ENCODE measurements at regions not wholly inside any gene's neighbourhood (a gene's known extent, or its start where the extent isn't known, plus 50 kb on each side); places are given as distances from the start of the nearest gene placed in this dataset.

DNA sequence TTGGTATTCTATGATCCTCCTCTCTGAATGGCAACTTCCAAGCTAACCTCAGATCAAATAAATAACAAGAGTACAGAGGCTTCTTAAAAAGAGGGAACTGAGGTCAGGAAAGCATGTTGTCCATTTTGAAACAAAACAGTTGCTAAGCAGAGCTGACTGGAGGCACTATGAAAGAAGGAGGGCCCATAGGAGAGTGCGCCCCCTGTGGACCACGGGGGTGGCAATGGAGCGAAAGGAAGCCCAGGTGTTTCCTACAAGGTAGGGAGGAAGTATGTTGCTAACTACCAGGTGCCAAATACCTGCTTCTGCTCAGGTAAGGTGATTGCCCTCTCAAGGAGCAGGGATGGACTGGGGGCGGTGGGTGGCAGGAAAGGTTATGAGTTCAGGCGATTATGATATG is 101.8 kb upstream of the MAST4 start:
- no peak for DNase-seq

DNA sequence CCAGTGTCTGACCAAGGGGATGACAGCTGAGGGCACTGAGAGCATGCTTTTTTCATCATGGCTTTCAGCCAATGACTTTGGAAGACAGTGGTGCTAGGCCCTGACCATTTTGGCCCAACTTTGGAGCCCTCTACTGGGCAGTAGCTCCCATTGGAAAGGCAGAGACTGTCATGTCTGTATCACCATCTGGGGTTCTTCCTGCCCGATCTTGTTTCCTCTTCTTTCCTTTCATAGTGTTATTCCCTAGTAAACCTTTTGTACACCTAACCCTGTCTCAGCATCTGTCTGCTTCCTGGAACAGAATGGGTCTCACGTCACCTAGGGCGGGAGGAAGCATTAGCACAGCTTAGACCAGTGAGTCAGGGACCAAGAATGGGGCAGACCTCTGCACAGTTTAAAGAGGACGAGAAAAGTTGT is 97.4 kb upstream of the MAST4 start:
- no peak for DNase-seq

DNA sequence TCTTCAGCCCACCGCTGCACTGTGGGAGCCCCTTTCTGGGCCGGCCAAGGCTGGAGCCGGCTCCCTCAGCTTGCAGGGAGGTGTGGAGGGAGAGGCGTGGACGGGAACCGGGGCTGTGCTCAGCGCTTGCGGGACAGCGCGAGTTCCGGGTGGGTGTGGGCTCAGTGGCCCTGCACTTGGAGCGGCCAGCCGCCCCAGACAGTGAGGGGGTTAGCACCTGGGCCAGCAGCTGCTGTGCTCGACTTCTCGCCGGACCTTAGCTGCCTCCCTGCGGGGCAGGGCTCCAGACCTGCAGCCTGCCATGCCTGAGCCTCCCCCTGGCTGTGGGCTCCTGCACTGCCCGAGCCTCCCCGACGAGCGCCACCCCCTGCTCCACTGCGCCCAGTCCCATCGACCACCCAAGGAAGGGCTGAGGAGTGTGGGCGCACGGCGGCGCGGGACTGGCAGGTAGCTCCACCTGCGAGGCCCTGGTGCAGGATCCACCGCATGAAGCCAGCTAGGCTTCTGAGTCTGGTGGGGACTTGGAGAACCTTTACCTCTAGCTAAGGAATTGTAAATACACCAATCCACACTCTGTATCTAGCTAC is 92.9 kb upstream of the MAST4 start:
- DNase-seq = no peak

DNA sequence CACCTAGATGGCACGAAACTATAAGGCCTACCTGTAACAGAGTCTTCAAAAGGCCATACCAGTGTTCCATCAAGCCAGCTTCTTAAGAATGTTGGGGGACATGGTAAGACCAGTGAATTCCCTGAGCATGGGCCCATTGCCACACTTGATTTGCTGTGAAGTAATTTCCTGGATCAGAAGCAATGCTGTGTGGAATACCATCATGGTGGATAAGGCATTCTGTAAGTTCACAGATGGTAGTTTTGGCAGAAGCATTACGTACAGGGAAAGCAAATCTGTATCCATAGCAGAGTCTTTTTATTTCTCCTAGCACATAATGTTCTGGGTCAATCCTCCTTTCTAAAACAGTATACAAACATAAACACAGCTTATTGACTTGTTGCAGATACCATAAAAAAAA is 89.1 kb upstream of the MAST4 start:
- no peak for DNase-seq

DNA sequence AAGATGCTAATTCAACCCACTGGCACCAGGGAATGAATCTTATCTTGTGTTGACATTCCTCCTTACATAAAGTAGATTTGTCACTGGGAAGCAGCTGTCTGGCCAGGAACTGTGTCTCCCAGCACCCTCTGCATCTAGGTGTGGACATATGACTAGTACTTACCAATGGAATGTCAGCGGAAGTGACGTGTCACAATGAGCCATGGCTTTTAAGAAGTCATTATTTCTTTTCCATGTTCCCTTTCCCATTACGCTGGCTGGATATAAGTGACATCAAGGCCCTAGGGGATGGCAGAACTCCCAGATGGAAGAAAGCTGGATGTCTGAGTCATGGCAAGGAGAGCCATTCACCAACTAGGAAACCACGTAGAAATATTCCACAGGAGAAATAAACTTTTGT is 84.7 kb upstream of the MAST4 start:
- DNase-seq = no peak

DNA sequence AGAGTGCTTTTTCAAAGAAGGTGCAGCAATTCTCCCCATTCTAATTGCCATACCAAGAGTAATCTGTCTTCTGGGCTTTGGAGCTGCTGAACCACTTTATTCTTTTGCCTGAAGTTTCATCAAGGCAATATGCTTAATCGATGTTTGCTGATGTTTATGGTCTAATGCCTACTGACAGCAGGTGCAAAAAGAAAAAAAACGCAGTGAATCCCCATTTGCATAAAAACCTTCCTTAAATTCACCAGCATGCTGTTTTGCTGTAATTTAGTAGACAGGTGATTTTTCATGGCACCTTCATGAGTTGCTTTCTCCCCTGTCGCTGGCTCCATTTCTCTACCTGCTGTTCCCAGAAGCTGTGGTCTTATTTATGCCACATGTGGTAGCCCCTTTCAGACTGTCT is 83.1 kb upstream of the MAST4 start:
- no peak for DNase-seq

DNA sequence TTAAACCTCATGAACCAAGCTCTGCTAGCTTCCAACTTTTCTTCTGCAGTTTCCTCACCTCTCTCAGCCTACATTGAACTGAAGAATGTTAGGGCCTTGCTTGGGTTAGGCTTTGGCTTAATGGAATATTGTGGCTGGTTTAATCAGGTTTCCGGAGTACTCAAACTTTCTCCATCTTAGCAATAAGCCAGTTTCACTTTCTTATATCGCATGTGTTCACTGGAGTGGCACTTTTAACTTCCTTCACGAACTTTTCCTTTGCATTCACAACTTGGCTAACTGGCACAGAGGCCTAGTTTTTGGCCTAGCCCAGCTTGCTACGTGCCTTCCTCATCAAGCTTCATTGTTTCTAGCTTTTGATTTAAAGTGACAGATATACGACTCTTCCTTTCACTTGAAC is 81.0 kb upstream of the MAST4 start:
- DNase-seq = no peak

DNA sequence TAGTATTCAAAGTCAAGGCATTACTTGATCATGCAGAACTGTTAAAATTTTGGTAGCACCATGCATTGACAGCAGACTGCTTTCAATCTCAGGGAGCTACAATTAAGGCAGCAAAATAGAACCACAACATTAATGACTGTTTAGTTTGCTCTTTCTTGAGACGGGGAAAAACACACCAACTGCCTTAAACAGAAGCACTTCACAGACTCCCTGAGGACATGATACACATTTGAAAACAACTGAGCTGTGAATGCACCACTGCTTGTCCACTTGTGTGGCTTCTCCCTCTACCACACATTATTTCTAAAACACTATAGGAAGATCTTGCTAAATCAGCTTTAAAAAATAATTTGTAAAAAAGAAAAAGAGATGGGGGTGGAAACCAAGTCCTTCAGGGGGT is 79.6 kb upstream of the MAST4 start:
- no peak for DNase-seq

DNA sequence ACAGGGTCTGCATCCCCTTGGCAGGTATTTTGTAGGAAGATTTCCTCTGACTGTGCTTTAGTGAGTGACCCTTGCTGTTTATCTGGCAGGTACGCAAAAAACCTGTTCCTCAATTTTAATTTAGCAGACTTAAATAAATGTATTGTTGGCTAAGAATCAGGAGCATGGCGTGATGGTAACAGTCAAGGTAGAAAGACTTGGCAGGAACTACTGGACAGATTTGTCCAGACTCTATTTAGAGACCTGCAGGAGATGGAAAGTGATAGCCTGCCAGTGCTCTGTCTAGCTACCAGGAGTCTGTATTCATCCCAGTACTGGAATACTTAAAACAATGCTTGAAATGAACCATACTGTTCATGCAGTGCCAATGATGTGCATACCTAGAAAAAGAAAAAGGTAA is 78.8 kb upstream of the MAST4 start:
- DNase-seq = no peak

DNA sequence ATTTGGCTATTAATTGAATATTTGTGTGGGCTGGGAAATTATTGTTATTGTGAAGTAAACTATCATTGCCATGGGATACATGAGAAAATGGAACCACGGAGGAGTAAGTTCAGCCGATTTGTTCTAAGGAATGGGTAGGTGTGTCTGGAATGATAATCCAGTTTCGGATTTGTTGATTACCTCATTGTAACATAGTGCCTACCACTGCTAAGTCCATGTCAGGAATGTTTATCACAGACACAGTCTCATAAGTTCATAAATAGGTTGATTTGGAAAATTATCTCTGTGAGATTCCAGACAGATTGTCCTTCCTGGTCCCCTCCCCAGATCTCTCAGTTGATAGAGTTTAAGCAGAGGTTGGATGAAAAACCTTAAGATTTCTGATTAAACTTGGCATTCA is 78.1 kb upstream of the MAST4 start:
- no peak for DNase-seq

DNA sequence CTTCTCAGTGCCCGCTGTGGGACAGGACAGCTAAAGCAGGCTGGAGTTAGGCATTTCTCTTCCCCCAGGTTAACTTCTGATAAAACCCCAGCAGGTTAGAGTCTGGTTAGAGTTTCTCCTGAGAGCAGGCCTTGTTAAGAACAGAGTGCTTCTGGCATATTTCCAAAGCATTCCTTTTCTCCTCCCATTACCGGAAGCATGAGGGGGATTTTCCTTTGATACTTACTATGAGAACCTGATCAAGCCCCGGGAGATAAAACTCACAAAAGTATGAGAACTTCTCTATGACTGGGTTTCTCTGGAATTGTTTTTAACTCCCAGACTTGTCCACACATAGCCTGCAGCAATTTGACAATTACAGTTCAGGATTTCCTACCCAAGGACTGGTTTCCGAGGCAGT is 77.4 kb upstream of the MAST4 start:
- no peak for DNase-seq

DNA sequence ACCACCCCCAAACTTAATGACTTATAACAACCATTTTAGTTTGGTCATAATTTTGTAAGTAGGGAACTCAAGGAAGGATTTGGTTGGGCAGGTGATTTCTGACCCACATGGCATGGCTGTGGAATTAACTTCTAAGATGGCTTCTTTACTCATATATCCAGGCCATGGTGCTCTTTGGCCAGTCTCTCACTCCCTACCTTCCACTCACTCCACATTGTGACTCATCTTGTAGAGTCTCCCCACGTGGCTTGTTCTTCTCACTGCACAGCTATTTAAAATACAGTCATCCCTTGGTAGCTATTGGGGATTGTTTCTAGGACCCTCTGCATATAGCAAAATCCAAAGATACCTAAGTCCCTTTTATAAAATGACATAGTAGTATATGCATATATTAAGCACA is 76.6 kb upstream of the MAST4 start:
- no peak for DNase-seq

DNA sequence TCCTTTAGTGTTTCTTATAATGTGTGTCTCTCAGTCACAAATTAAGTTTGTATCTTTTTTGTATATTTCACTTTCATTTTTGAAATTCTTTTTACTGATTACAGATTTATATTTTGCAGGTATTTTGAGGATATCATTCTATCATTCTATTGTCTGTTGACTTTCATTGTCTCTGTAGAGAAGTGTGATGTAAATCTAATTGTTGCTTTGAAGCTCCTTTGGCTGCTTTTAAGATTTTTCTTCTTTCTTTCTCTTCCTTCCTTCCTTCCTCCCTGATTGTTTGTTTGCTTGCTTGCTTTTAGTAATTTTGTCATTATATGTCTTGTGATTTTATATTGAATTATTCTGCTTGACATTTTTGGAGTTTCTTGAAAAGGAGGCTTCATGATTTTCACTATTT is 75.3 kb upstream of the MAST4 start:
- no peak for DNase-seq

DNA sequence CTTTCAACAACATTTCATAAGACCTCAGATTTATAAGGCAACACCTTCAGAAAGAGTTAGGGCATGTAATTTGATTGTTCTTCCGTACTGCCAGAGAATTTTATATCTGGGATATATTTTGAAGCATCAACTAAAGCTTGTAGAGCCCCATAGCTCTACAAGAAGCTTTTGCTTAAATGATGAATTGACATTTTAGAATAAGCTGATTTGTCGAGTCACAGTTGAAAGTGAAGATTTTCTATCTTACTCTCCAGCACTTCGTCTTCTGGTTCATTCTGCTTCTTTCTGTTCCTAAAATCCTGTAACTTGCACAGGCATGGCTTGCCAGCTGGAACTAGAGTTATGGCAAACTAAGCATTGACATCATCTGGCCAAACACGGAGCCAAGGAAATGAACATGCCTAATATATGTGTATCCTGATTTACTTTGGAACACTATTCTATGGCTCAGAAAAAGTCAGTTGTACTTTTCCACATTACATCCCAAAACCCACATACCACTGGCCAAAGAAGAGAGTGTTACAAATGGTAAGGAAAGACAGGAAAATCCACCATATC is 68.6 kb upstream of the MAST4 start:
- peak; percentile 84 for DNase-seq

DNA sequence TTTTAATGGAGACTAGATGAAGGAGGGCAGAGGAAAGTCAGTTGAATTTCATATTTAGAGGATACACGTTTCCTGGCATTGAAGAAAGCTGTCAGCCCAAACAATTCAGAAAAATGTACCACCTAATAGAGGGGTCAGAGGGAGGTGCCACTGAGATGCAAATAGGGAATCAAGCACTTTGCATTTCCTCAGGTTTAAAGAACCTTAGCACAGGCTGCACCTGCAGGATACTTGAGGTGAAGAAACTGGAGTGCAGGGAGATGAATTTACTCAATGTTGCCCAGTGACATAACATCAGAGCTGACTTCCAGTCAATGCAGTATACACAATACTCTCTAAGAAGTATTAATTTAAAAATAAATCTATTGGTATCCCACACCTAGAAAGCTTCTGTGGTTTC is 67.0 kb upstream of the MAST4 start:
- DNase-seq = no peak

DNA sequence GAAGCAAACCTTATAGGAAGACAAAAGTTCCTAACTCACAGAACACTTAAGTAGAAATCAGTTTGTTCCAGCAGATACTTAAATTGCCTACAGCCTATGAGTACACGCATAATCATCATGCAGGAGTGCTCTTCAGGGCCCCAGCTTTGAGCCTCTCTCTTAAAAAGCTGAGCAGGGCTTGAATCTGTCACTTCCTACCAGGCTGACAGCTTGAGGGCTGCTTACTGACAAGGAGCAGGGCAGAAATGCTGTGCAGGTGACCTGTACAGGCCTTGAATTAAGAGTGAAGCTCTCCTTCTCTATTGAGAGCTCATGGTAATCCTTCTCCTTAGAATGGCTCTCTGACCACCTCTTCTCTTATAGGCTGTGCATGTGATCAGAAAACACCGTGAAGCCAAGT is 66.5 kb upstream of the MAST4 start:
- DNase-seq = no peak

DNA sequence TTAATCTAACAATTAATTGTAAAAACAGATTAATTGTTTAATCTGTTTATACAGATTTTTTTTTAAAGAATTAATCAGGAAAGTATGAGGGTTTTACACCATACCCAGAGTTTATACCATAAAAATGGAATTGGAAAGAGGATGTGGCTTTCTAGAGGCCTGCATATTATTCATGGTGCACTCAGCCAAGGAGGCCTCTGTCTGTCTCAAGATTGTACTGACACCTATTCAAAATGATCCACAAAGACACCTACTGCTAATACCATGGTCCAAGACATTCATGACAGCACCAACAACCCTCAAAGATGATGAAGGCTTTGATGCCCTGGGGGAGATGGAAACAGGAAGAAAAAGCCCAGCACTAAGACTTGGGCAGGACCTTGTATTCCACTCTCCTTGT is 58.1 kb upstream of the MAST4 start:
- no peak for DNase-seq

DNA sequence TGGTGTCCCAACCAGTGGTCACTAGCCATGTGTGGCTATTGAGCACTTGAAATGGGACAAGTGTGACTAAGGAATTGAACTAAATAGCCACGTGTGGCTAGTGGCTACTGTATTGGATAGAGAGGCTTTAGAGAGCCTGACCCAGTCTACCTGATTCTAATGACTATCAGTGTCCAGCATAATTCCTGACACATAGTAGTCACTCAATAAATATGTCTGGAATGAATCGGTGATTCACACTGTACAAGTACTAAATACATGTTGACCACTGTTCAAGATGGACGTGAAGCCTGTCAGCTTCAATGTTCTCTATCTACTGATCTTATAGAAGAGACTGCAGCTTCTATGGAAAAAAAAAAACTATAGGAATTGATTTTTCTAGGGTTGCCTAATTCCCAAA is 57.7 kb upstream of the MAST4 start:
- DNase-seq = no peak

DNA sequence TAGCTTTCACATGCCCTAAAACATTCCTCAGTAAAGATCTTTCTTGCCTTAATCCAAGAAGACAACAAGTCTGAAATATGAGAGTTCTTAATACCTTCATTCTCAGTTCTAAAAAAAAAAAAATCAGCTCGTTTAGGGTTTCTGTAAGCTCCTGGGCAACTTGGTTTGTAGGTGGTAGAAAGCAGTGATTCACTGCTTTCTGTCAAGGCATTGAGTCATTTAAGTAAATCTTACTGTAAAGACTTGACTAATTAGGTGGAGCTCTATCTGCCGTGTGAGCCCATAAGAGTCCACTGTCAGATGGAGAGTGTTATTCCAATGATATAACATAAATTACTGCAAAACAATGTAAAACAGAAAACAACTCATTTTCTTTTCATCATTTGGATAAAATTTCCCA is 56.1 kb upstream of the MAST4 start:
- no peak for DNase-seq

DNA sequence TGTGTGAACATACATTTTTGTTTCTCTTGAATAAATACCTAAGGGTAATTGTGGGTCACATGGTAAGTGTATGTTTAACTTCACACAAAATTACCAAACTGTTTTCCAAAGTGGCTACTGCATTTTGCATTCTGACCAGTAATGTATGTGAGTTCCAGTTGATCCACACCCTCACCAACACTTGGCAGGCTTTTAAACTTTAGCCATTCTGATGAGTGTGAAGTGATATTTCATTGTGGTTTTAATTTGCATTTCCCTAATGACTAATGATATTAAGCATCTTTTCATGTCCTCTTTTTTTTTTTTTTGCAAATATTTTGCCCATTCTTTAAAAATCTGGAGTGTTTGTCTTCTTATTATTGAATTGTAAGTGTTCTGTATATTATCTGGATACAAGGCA is 53.5 kb upstream of the MAST4 start:
- DNase-seq = no peak
